SHP77 treated with DMSO at 0.1 percent for 48 hours (cell line): ENCODE measurements at regions not wholly inside any gene's neighbourhood (a gene's known extent, or its start where the extent isn't known, plus 50 kb on each side); places are given as distances from the start of the nearest gene placed in this dataset.
A peak's percentile ranks its signal among the peaks of the same experiment; 100 is the strongest.
"Not testable (repeated sequence)": the region's sequence is repeated elsewhere in the genome, so short reads cannot be mapped to it uniquely, and the experiment has no call there.

ENCODE experiments used
- DNase-seq: peaks from one replicate; lab custom pipeline; 2025; lab: John Stamatoyannopoulos, UW

GRCh38 chr14:83709116-83709515, 1820.8 kb upstream of the FLRT2 start:
- DNase-seq, result no peak

- no peak for DNase-seq
Measured at GRCh38 chr14:83711046-83711445, 1818.9 kb upstream of the FLRT2 start.

DNA sequence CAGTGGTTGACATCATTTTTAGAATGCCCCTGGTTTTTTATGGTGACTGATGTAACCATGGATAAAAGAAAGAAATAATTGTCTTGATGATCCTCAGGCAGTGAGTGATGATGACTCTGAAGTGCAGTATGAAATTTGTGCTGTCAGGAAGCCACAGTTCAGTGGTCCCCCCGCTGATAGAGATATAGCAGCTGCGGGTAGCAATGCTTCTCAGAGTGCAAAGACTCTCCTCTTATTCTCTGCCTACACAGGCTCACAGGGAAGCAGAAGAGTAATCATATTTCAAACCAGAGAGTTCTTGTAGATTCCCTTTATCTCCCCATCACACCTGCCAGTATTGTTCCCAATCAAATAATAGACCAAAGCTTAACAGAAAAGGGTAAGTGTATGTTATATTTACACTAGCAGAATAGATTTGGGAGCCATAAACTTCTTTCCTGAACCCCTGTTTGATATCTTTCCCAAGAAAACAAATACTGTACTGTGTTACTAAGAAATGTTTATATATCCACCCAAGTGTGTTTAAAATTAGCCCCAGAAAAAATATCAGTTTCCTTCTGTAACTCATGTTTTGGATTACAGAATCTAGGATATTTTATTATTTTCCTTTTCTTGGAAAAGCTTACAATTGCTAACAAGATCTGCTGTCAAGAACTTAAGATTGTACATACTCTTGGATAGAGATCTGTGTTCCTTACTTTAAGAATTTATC, 1817.4 kb upstream of the FLRT2 start:
- DNase-seq, result peak; percentile 45

GRCh38 chr14:83713732-83714131, 1816.2 kb upstream of the FLRT2 start:
- no peak for DNase-seq

DNA sequence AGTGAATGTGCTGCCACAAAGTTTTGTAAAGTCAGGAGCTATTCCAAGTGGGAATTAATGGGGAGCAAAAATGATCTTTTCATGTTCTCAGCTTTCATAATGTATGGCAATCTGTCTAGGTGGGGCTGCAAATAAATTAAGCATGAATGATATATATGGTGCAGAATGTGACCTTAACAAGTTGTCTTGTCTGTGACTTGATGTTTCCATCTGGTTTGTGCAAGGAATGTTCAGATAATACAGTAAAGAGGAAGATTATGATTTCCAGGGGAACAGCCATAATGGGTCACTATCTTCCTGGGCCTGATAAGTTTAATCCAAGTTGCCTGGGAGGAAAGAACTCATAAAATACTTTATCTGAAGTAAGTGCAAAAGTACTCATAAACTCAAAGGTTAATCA, 1815.8 kb upstream of the FLRT2 start:
- no peak for DNase-seq

DNA sequence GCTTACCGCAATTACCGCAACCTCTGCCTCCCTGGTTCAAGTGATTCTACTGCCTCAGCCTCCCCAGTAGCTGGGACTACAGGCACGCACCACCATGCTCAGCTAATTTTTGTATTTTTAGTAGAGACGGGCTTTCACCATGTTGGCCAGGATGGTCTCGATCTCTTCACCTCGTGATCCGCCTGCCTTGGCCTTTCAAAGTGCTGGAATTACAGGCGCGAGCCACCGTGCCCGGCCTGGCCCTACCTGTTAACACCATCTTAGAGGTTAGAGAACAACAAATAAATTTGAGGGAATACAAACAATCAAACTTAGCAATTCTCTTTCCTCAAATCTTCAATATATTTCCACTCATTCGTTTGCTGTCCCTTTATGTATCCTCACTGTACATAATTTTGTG, 1810.5 kb upstream of the FLRT2 start:
- DNase-seq, result not testable (repeated sequence)

DNA sequence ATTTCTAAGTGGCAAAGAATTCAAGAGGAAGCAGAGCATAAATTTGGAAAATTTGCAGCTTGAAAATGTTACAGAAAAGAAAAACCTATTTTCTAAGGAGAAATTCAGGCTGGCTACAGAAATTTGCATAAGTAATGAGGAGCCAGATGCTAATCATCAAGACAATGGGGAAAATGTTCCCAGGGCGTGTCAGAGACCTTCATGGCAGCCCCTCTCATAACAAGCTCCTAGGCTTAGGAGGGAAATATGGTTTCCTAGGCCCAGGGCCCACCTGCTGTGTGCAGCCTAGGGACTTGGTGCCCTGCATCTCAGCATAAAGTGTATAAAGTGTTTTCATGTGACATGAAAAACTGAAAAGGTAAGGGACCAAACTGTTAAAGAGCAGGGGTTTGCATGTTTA, 1796.3 kb upstream of the FLRT2 start:
- DNase-seq, result no peak

- no peak for DNase-seq
Measured at GRCh38 chr14:83734431-83734830, 1795.5 kb upstream of the FLRT2 start.

- no peak for DNase-seq
Measured at GRCh38 chr14:83741269-83741668, 1788.7 kb upstream of the FLRT2 start.

- no peak for DNase-seq
Measured at GRCh38 chr14:83744224-83744623, 1785.7 kb upstream of the FLRT2 start.

GRCh38 chr14:83744891-83745290, 1785.1 kb upstream of the FLRT2 start:
- DNase-seq, result no peak

DNA sequence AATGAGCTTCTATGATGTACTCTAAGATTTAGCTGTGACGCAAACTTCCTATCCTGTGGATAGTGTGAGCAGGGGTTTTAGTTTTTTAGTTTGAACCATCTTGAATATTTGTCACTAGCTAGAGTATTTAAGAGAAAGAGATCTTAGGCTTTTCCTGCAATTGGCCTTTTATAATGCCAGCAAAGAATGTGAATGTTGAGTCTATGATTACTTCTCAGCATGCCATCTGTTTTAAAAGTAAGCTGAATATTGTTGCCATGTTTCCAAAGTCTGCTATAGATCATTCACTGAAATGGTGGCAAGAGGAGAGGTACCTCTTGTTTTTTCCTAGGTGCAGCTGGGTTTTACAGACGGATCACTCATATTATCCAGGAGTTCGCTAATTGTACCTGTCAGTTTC, 1783.6 kb upstream of the FLRT2 start:
- DNase-seq, result no peak

DNA sequence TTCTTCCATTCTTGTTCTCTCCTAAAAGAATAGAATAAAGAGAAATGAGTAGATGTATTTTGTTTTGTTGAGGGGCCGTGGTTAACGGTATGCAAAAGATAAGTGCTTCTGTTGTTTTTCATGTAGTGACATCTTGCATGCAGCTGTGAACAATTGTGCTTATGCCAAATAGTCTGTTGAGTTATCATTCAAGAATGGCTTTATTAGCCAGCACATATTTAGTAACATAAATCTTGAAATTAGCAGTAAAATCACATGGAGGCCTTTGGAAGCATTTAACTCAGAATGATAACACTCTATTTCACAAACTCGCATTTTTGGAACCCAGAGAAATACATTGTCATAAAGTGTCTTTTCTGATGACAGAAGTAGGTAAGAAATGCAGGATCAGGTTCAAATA, 1772.0 kb upstream of the FLRT2 start:
- DNase-seq, result no peak

DNA sequence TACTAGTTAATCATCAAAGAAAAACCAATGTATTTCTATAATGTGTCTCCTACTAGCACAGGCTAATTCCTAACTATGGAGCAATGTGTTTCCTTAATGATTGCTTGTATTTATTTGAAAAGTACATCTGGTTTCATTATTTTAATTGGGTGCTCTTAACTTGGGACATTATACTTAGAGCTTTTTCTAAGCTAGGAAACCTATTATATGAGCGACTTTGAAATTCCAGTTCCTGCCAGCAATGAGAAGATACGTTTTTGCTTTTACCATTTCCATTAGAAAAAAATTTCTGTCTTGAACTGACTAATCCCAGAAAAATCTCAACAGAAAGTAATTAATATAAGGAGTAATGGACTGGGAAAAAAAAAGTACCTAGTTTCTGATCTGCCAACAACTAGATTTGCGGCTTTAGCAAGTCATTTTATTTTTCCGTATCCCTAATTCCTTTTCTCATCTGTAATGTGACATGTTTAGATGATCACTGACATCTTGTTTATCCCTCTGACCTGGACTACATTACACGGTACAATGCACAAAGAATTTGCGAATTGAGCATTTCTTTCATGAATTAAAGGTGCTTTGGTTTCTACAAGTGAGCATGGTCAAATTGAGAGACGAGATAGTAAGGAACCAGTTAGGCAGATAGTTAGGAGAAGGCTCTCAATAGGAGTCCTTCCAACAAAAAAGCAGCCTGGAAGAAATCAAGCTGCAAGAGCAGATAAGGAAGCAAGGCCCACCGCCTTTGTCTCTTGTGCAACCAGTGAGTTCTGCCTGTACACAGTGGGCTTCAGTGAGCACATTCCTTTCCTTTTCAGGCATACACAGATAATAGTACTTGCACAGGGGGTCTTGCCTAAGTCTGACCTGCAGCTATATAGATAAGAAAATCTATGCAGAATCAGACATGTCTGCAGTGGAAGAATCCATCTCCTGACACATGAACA, 1765.0 kb upstream of the FLRT2 start:
- DNase-seq, result no peak

DNA sequence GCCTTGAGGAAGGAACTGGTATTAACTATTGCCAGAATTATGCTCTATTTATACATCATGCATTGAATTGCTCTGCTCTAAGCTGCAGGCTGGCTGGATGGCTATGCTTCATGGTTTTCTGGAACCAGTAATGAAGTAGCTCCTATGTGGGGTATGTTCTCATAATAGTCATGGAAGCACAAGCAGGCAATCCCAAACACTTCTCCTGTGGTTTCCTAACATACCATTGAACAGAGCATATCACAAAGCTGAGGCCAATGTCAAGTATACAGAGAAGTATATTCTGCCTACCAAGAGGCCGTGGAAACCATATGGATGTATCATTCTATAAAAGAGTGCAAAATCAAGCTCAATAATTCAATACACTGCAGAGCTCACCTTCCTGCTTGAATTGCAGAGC, 1752.4 kb upstream of the FLRT2 start:
- no peak for DNase-seq

- DNase-seq, result no peak
Measured at GRCh38 chr14:83779266-83779665, 1750.7 kb upstream of the FLRT2 start.

DNA sequence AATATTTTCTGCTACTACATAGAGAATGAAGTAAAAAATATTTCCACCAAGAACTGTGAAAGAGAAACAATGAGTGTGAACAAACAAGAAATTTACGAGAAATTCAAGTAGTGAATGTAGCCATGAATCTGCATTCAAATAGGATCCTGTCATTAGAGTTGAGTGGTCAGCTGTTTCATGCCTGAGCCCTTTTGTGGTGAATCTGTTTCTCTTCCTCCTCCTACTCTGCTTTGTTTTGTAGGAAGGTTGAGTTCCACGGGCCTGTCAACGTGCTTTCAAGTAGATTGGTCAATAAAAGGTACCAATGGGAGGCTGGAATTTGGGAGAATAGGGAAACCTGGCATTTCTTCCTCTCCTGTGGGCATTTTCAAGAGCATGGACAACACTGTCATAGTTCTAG, 1749.6 kb upstream of the FLRT2 start:
- no peak for DNase-seq

DNA sequence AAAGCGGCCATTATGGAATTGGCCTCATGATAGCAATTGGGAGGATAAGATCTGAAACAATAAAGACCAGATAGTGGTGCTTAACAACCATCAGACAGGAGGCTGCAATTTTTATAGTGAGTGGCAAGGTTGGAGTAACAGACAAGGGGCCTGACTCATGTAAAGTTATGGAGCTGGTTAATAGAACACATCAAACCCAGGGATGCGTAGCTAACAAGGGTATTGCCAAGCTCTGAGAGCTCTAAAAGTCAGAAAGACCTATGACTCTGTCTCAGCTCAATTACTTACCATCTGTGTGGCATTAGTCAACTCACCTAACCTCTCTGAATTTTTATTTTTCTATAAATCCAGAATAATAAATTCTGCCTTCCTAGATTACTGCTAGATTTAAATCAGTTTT, 1731.5 kb upstream of the FLRT2 start:
- DNase-seq, result no peak

DNA sequence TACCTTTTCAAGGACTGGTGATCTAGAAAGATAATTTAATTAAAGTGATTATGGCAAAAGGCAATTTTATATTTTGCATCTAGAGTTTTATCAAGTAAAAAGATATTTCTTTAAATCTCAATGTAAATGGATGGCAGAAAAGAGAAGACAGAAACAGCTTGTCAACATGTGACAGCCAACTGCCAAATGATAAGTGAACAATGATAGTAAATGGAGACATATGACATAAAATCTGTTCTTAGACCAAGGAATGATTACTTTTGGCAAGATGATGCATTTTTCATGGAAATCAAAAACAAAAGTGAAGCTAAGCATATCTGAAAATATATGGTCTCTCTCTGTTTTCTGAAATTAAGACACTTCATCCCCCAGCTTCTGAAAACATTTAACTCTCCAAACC, 1730.7 kb upstream of the FLRT2 start:
- DNase-seq, result no peak

DNA sequence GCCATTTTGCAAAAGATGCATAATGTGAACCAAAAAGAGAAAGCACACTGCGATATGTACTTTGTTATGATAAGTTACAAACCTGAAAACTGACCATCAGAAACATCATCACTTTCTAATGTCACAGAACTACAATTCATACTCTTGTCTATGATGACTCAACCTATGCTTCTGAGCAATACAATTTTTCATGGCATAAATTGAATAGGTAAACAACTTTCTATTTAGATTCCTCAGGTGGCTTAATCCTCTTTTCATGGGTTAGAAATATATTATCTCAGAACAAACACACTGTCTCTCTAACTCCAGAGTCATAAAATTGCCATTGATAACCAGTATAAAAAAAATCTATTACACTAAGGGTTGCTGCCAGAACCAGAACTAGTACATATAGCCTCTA, 1715.0 kb upstream of the FLRT2 start:
- DNase-seq, result peak; percentile 19

DNA sequence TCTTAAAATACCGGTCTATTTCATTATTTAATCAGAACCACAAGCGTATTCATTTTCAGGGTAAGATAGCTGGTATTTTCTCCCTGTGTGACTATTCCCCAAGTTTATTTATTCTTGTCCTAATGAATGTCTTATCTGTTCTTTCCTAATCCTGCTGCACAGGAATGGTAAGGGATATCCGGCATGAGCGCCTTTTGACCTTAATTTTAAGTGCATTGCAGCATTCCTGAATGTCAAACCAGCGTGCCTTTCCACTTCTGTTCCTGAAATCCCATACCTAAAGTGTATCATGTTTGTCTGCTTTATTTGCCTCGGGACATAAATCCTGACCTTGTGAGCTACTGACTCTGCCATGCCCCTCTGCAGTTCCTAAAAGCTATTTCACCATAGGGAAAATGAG, 1713.2 kb upstream of the FLRT2 start:
- no peak for DNase-seq

GRCh38 chr14:83825843-83826242, 1704.1 kb upstream of the FLRT2 start:
- no peak for DNase-seq

DNA sequence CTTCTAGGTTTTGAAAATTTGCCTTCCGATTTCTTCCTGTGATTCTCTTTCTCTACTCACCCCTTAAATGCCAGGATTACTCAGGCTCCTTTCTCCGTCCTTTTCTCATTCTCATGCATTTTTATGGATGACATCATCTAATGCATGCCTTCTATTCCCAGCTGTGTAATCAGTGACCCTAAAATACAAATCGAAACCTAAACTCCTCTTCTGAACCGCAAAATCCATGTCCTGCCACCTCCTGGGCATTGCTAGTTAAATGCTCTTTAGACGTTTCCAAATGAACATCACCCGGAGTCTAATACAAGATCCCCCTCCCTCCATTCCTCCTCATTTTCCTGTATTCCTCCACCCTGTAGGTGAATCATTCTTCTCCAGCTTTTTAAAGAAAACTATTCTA, 1703.1 kb upstream of the FLRT2 start:
- DNase-seq, result peak; percentile 22
